HCT116 (cell line): ENCODE measurements at regions not wholly inside any gene's neighbourhood (a gene's known extent, or its start where the extent isn't known, plus 50 kb on each side); places are given as distances from the start of the nearest gene placed in this dataset.

ENCODE experiments used
- ATAC-seq: fragments of 200-7000 bp; cut with Tn5 transposase; 2 replicates; pipeline ENCODE4 v1.9.1; 2020; ENCODE audit warnings: mild to moderate bottlenecking, moderate library complexity
- BruUV-seq: library from RNA; stranded (reverse); fragments of 400-500 nt; replicated peaks from 2 replicates; lab custom pipeline; 2021; lab: Mats Ljungman, UMichigan
- CTCF ChIA-PET: fragments of 300-600 bp; sonication (Branson Sonifier 250); formaldehyde crosslinking; loops from one replicate; lab custom pipeline; 2021; ENCODE audit warnings: antibody characterized with exemption; lab: Charles Lee
- POLR2A ChIA-PET: fragments of 300-600, 350-600 bp; sonication (Branson Sonifier 250); formaldehyde crosslinking; loops from one replicate; lab custom pipeline; 2021; ENCODE audit warnings: antibody characterized with exemption; lab: Charles Lee
- RAD21 ChIA-PET, 2 experiments: fragments of 300-600 bp; sonication (Branson Sonifier 250); formaldehyde crosslinking; loops; one replicate each; lab custom pipeline; 2023; ENCODE audit warnings: low total read pairs in 2 of 2; ENCODE audit not compliant: uncharacterized antibody in 2 of 2, unreplicated experiment in 2 of 2, low non-redundant PET in 1 of 2; lab: Charles Lee
- DNase-seq: peaks from one replicate; pipeline ENCODE4 v3.0.0-alpha.2; 2010; ENCODE audit warnings: low read depth, low spot score
- H2AFZ ChIP-seq: fragments of 200-600 bp; shearing (Covaris generic), sonication (generic); 2 replicates; pipeline ENCODE4 v1.6.1; 2017; ENCODE audit warnings: low read depth, mixed run types, mixed read lengths, antibody characterized with exemption, low read length; ENCODE audit not compliant: poor library complexity, severe bottlenecking
- H3K27ac ChIP-seq: 2 replicates; pipeline ENCODE4 v1.5.1; 2012; ENCODE audit warnings: low read depth, low read length
- H3K27me3 ChIP-seq: fragments of 200-600 bp; sonication (generic); 2 replicates; pipeline ENCODE4 v1.6.1; 2016; ENCODE audit warnings: mixed run types, low read length, mixed read lengths; ENCODE audit not compliant: insufficient read depth
- H3K36me3 ChIP-seq, 2 experiments: fragments of 200-500 bp in 1 of 2; fragments of 200-600 bp in 1 of 2; sonication (Bioruptor generic) in 1 of 2; sonication (generic) in 1 of 2; 2 replicates each; pipeline versions ENCODE4 v1.5.1 to v1.6.1; 2014 to 2016; ENCODE audit warnings: low read length in 2 of 2, inconsistent platforms in 1 of 2, mixed read lengths in 1 of 2, mixed run types in 1 of 2; ENCODE audit not compliant: insufficient read depth in 2 of 2, control insufficient read depth in 1 of 2
- H3K4me1 ChIP-seq, 2 experiments: fragments of 200-600 bp in 1 of 2; sonication (generic) in 1 of 2; 2 replicates each; pipeline versions ENCODE4 v1.5.1 to v1.6.1; 2012 to 2017; ENCODE audit warnings: low read length in 2 of 2, inconsistent platforms in 1 of 2, mild to moderate bottlenecking in 1 of 2, mixed read lengths in 1 of 2, mixed run types in 1 of 2, moderate library complexity in 1 of 2; ENCODE audit not compliant: insufficient read depth in 2 of 2, control insufficient read depth in 1 of 2
- H3K4me2 ChIP-seq: fragments of 200-600 bp; sonication (generic); 2 replicates; pipeline ENCODE4 v1.6.1; 2017; ENCODE audit warnings: mixed run types, low read length, mixed read lengths
- H3K4me3 ChIP-seq, 2 experiments: fragments of 200-600 bp in 1 of 2; sonication (generic) in 1 of 2; replicated peaks in 1 of 2; 2 replicates each; pipeline ENCODE4 v1.5.1; 2011 to 2016; ENCODE audit warnings: low read length in 2 of 2, control low read depth in 1 of 2, low read depth in 1 of 2, mild to moderate bottlenecking in 1 of 2, mixed read lengths in 1 of 2, mixed run types in 1 of 2
- H3K79me2 ChIP-seq: fragments of 200-600 bp; sonication (generic); 2 replicates; pipeline ENCODE4 v1.6.1; 2017; ENCODE audit warnings: mild to moderate bottlenecking, mixed run types, low read length, moderate library complexity, mixed read lengths; ENCODE audit not compliant: insufficient read depth
- H3K9ac ChIP-seq: fragments of 200-600 bp; sonication (generic); 2 replicates; pipeline ENCODE4 v1.6.1; 2016; ENCODE audit warnings: low read length, mixed read lengths
- H3K9me2 ChIP-seq: fragments of 200-600 bp; sonication (generic), shearing (Covaris generic); 2 replicates; pipeline ENCODE4 v1.6.1; 2017; ENCODE audit warnings: mixed run types, mild to moderate bottlenecking, moderate library complexity; ENCODE audit not compliant: insufficient read depth
- H3K9me3 ChIP-seq, 2 experiments: fragments of 200-500 bp in 1 of 2; fragments of 200-600 bp in 1 of 2; sonication (Bioruptor generic) in 1 of 2; sonication (generic) in 1 of 2; 2 replicates each; pipeline ENCODE4 v1.6.1; 2014 to 2017; ENCODE audit warnings: low read length in 2 of 2, mixed read lengths in 2 of 2, inconsistent platforms in 1 of 2, low read depth in 1 of 2, mild to moderate bottlenecking in 1 of 2, mixed run types in 1 of 2, moderate library complexity in 1 of 2; ENCODE audit not compliant: control insufficient read depth in 1 of 2, insufficient read depth in 1 of 2
- H4K20me1 ChIP-seq: fragments of 200-600 bp; sonication (generic), shearing (Covaris generic); 2 replicates; pipeline ENCODE4 v1.6.1; 2017; ENCODE audit warnings: mixed run types, mild to moderate bottlenecking, moderate library complexity; ENCODE audit not compliant: insufficient read depth
- ATF3 ChIP-seq: IDR thresholded peaks from 2 replicates; pipeline ENCODE4 v1.6.1; 2012
- EGR1 ChIP-seq: IDR thresholded peaks from 2 replicates; pipeline ENCODE4 v1.6.1; 2012; ENCODE audit warnings: low read depth
- EZH2 ChIP-seq: fragments of 200-600 bp; sonication (generic); IDR thresholded peaks from 2 replicates; pipeline ENCODE4 v1.6.1; 2017; ENCODE audit warnings: antibody characterized with exemption, mixed run types
- FOSL1 ChIP-seq: IDR thresholded peaks from 2 replicates; pipeline ENCODE4 v1.6.1; 2012; ENCODE audit warnings: low read depth
- MAX ChIP-seq: IDR thresholded peaks from 2 replicates; pipeline ENCODE4 v1.6.1; 2012
- POLR2A ChIP-seq: IDR thresholded peaks from 2 replicates; pipeline ENCODE4 v1.7.0; 2011; ENCODE audit warnings: borderline replicate concordance; ENCODE audit not compliant: insufficient read depth, insufficient read length; ENCODE audit errors: extremely low read depth
- SRF ChIP-seq: IDR thresholded peaks from 2 replicates; pipeline ENCODE4 v1.6.1; 2012; ENCODE audit warnings: low read depth
- TCF7L2 ChIP-seq: IDR thresholded peaks from 2 replicates; pipeline ENCODE4 v1.7.0; 2011; ENCODE audit warnings: borderline replicate concordance, inconsistent platforms; ENCODE audit not compliant: insufficient read depth, insufficient read length; ENCODE audit errors: extremely low read depth
- ZBTB33 ChIP-seq: IDR thresholded peaks from 2 replicates; pipeline ENCODE4 v1.6.1; 2011; ENCODE audit warnings: mild to moderate bottlenecking, low read length, moderate library complexity; ENCODE audit not compliant: insufficient replicate concordance; ENCODE audit errors: extremely low read depth
- ZFX ChIP-seq: fragments of 450-650 bp; IDR thresholded peaks from 2 replicates; pipeline ENCODE4 v1.6.1; 2017
- intact Hi-C: fragments of 100-400 bp; cut with micrococcal nuclease; formaldehyde crosslinking; loops from 2 replicates; pipeline ENCODE4 v1.10.0; 2022

GRCh38 chr3:72036899-72037298 is 252.0 kb upstream of the PROK2 start:
- peaks cover 4% of the 10 kb centered on the region; the same call in 1 of the 2 replicates for H3K27me3 ChIP-seq
- H3K27ac ChIP-seq, result no peak overlapping the region
- TF ChIP-seq ATF3, result no peak
- TF ChIP-seq POLR2A, result no peak
- no peak for TF ChIP-seq ZFX
- no peak for TF ChIP-seq MAX
- TF ChIP-seq, all 23 proteins: peak for 0
- ChIA-PET POLR2A (no interaction called here), RAD21 (no interaction called here), CTCF (no interaction called here)
- Histone ChIP-seq H3K4me1 (peaks cover 0 to 4% of the 10 kb centered on the region in 2 experiments; a peak in 1 of 4 replicates), H3K4me2 (no peak overlapping the region), H3K9me3 (no peaks in the 10 kb centered on the region), H3K4me3 (no peak overlapping the region), H3K9me2 (no peaks in the 10 kb centered on the region), H3K9ac (no peak overlapping the region), H3K79me2 (no peaks in the 10 kb centered on the region), H2AFZ (no peak overlapping the region), H4K20me1 (no peaks in the 10 kb centered on the region), H3K36me3 (no peaks in the 10 kb centered on the region)
- DNase-seq, result no peak
- intact Hi-C loops, result no loop called here
- no peak for ATAC-seq
- no TSS peak for BruUV-seq

- H3K9me2 ChIP-seq, result no peaks in the 10 kb centered on the region
- H3K4me3 ChIP-seq, result no peak overlapping the region
- no peak for TF ChIP-seq FOSL1
- TF ChIP-seq SRF, result no peak
- no peak for TF ChIP-seq ZBTB33
- no peak for TF ChIP-seq TCF7L2
- no peak for TF ChIP-seq EGR1
- no peak for TF ChIP-seq EZH2
- TF ChIP-seq POLR2A, result no peak
- no peak for TF ChIP-seq ATF3
- BruUV-seq, result no TSS peak
- intact Hi-C loops, result no loop called here
- no peak overlapping the region for H3K27ac ChIP-seq
- H3K27me3 ChIP-seq, result no peaks in the 10 kb centered on the region
- CTCF ChIA-PET, result no interaction called here
- H3K36me3 ChIP-seq, result no peaks in the 10 kb centered on the region
- POLR2A ChIA-PET, result no interaction called here
- no peak for ATAC-seq
- H3K4me2 ChIP-seq, result no peak overlapping the region
- no peaks in the 10 kb centered on the region for H3K79me2 ChIP-seq
- no peaks in the 10 kb centered on the region for H3K9me3 ChIP-seq
- H3K4me1 ChIP-seq, result peaks cover 0 to 4% of the 10 kb centered on the region in 2 experiments; a peak in 1 of 4 replicates
- no peak for DNase-seq
- RAD21 ChIA-PET, result no interaction called here
- H4K20me1 ChIP-seq, result no peaks in the 10 kb centered on the region
- H2AFZ ChIP-seq, result no peak overlapping the region
- no peak overlapping the region for H3K9ac ChIP-seq
Observed at GRCh38 chr3:72035606-72036005, 250.7 kb upstream of the PROK2 start.
